ENCODE measurements at regions not wholly inside any gene's neighbourhood (a gene's known extent, or its start where the extent isn't known, plus 50 kb on each side); places are given as distances from the start of the nearest gene placed in this dataset.

DNA sequence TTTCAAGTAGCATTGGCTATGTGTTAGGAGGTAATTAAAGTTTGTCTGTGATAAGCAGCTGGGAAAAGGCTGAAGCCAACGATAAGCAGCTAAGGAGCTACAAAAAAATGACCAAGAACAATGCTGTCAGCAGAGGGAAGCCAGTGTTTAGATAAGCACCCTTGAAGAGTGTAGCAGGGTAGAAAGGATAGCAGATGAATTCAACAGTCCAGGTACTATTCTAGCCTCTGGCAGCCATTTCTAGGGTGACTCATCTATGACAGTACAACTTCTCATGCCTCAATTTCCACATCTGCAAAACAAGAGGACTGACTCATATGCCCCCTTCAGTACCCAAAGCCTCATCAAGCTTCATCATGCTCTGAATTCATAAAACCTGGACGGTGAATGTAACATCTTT lies 617.6 kb upstream of the UBE2E2 start:
- Histone ChIP-seq H3K4me3 (replicated peaks; ENCODE audit: low read depth, low read length) (no peak overlapping the region), H3K27me3 (replicated peaks; ENCODE audit: control insufficient read depth, insufficient read depth, low read length) (no peaks in the 10 kb centered on the region), H3K36me3 (ENCODE audit: control insufficient read depth, insufficient read depth, low read length) (no peaks in the 10 kb centered on the region)
- no peak for DNase-seq (ENCODE audit: extremely low read depth, insufficient read length)
- TF ChIP-seq CTCF (IDR thresholded peaks at IDR 0.05; ENCODE audit: insufficient read depth, low read length, poor library complexity, severe bottlenecking), result no peak

- no peak for DNase-seq (ENCODE audit: extremely low read depth, insufficient read length)
Measured at GRCh38 chr3:22585911-22586310, 617.2 kb upstream of the UBE2E2 start.

DNA sequence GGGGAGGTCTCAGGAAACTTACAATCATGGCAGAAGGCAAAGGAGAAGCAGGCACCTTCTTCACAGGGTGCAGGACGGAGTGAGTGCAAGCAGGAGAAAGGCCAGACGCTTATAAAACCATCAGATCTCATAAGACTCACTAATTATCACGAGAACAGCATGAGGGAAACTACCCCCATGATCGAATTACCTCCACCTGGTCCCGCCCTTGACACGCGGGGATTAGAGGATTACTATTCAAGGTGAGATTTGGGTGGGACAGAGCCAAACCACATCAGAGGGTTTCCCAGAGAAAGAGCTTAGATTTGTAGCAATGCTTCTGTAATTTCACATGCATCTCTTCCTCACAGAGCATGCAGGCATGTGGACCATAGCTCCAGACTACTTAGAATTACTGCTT lies 615.7 kb upstream of the UBE2E2 start:
- H3K4me3 ChIP-seq (replicated peaks; ENCODE audit: low read depth, low read length), result no peak overlapping the region
- no peak for DNase-seq (ENCODE audit: extremely low read depth, insufficient read length)
- TF ChIP-seq CTCF (IDR thresholded peaks at IDR 0.05; ENCODE audit: insufficient read depth, low read length, poor library complexity, severe bottlenecking), result no peak

More at GRCh38 chr3:22585911-22586310, 617.2 kb upstream of the UBE2E2 start:
- Histone ChIP-seq H3K4me3 (replicated peaks; ENCODE audit: low read depth, low read length) (no peak overlapping the region), H3K27me3 (replicated peaks; ENCODE audit: control insufficient read depth, insufficient read depth, low read length) (no peaks in the 10 kb centered on the region), H3K36me3 (ENCODE audit: control insufficient read depth, insufficient read depth, low read length) (no peaks in the 10 kb centered on the region)
- no peak for TF ChIP-seq CTCF (IDR thresholded peaks at IDR 0.05; ENCODE audit: insufficient read depth, low read length, poor library complexity, severe bottlenecking)

DNA sequence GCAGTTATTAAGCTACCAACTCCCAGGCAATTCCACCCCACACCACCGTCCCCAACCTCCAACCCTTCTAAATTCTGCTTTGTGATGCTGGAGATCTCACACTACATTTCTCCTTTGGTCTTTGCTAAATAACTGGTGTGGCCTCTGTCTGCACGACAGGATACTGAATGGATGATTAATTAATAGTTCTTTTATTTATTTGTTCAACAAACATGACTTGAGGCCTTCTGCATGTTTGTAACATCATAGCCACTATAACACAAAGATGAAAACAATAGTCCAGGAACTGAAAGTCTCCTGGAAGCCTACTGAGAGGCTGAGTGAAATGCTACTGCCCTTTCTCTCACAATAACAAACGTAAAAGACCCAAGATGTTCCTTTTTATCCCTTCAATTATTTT lies 609.5 kb upstream of the UBE2E2 start:
- TF ChIP-seq CTCF (IDR thresholded peaks at IDR 0.05; ENCODE audit: insufficient read depth, low read length, poor library complexity, severe bottlenecking), result no peak
- DNase-seq (ENCODE audit: extremely low read depth, insufficient read length), result no peak
- Histone ChIP-seq H3K27me3 (replicated peaks; ENCODE audit: control insufficient read depth, insufficient read depth, low read length) (no peaks in the 10 kb centered on the region), H3K36me3 (ENCODE audit: control insufficient read depth, insufficient read depth, low read length) (no peaks in the 10 kb centered on the region), H3K4me3 (replicated peaks; ENCODE audit: low read depth, low read length) (no peak overlapping the region)

More for the DNA sequence above, 615.7 kb upstream of the UBE2E2 start:
- Histone ChIP-seq H3K27me3 (replicated peaks; ENCODE audit: control insufficient read depth, insufficient read depth, low read length) (no peaks in the 10 kb centered on the region), H3K36me3 (ENCODE audit: control insufficient read depth, insufficient read depth, low read length) (no peaks in the 10 kb centered on the region)

GRCh38 chr3:22594990-22595389 lies 608.1 kb upstream of the UBE2E2 start:
- DNase-seq (ENCODE audit: extremely low read depth, insufficient read length), result no peak
- no peak for TF ChIP-seq CTCF (IDR thresholded peaks at IDR 0.05; ENCODE audit: insufficient read depth, low read length, poor library complexity, severe bottlenecking)
- Histone ChIP-seq H3K4me3 (replicated peaks; ENCODE audit: low read depth, low read length) (no peak overlapping the region), H3K27me3 (replicated peaks; ENCODE audit: control insufficient read depth, insufficient read depth, low read length) (no peaks in the 10 kb centered on the region), H3K36me3 (ENCODE audit: control insufficient read depth, insufficient read depth, low read length) (no peaks in the 10 kb centered on the region)

DNA sequence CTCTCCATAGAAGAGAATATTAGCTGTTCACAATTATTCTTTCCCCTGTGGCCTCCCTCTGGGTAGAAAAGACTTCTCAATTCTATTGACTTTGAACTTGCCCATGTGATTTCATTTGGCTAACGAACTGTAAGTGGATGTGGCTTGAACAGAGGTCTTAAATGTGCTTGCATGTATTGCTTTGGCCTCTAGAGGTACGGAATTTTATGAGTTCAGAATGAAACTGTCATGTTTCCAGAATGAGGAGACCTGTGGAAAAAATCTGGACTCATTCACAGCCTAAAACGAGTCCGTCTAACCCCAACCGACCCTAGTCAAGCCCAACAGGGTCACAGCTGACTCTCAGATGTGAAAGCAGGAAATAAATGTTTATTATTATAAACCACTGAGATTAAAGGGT lies 596.7 kb upstream of the UBE2E2 start:
- no peak for TF ChIP-seq CTCF (IDR thresholded peaks at IDR 0.05; ENCODE audit: insufficient read depth, low read length, poor library complexity, severe bottlenecking)
- no peaks in the 10 kb centered on the region for H3K27me3 ChIP-seq (replicated peaks; ENCODE audit: control insufficient read depth, insufficient read depth, low read length)
- no peak overlapping the region for H3K4me3 ChIP-seq (replicated peaks; ENCODE audit: low read depth, low read length)
- no peaks in the 10 kb centered on the region for H3K36me3 ChIP-seq (ENCODE audit: control insufficient read depth, insufficient read depth, low read length)
- DNase-seq (ENCODE audit: extremely low read depth, insufficient read length), result no peak
